Progenitor cell of endocrine pancreas (in vitro differentiated cells): ENCODE measurements at regions not wholly inside any gene's neighbourhood (a gene's known extent, or its start where the extent isn't known, plus 50 kb on each side); places are given as distances from the start of the nearest gene placed in this dataset.

Experiments used
- DNase-seq: peaks from one replicate; pipeline ENCODE4 v3.0.0; 2021; ENCODE audit warnings: low spot score; ENCODE audit not compliant: unreplicated experiment
- H3K27ac Mint-ChIP-seq: 2 replicates; pipeline ENCODE4 v1.8.0; 2021; ENCODE audit warnings: mild to moderate bottlenecking, moderate library complexity, mixed read lengths
- H3K27me3 Mint-ChIP-seq: 2 replicates; pipeline ENCODE4 v1.8.0; 2021; ENCODE audit warnings: mixed read lengths
- H3K36me3 Mint-ChIP-seq: 2 replicates; pipeline ENCODE4 v1.8.0; 2022; ENCODE audit warnings: mixed read lengths; ENCODE audit not compliant: insufficient read depth
- H3K4me1 Mint-ChIP-seq: 2 replicates; pipeline ENCODE4 v1.8.0; 2021; ENCODE audit warnings: low read depth, mixed read lengths
- H3K4me3 Mint-ChIP-seq: 2 replicates; pipeline ENCODE4 v1.8.0; 2021; ENCODE audit warnings: low read depth, mild to moderate bottlenecking, moderate library complexity, mixed read lengths
- H3K9me3 Mint-ChIP-seq: 2 replicates; pipeline ENCODE4 v1.8.0; 2021; ENCODE audit warnings: low read depth, mixed read lengths
- TF ChIP-seq, protein P1 (sequence below): fragments of 200-600 bp; sonication (generic); IDR thresholded peaks from one replicate; pipeline ENCODE4 v1.5.0; 2021; ENCODE audit warnings: antibody characterized with exemption, mild to moderate bottlenecking; ENCODE audit not compliant: unreplicated experiment

GRCh38 chr9:91106415-91107081 is 255.2 kb downstream of the AUH start:
- Mint-ChIP-seq H3K27me3 (peaks cover 5% of the 10 kb centered on the region), H3K4me3 (no peak overlapping the region), H3K9me3 (peaks cover 16% of the 10 kb centered on the region), H3K27ac (no peak overlapping the region), H3K36me3 (peaks cover 3% of the 10 kb centered on the region), H3K4me1 (no peaks in the 10 kb centered on the region)
- TF ChIP-seq, protein P1, sequence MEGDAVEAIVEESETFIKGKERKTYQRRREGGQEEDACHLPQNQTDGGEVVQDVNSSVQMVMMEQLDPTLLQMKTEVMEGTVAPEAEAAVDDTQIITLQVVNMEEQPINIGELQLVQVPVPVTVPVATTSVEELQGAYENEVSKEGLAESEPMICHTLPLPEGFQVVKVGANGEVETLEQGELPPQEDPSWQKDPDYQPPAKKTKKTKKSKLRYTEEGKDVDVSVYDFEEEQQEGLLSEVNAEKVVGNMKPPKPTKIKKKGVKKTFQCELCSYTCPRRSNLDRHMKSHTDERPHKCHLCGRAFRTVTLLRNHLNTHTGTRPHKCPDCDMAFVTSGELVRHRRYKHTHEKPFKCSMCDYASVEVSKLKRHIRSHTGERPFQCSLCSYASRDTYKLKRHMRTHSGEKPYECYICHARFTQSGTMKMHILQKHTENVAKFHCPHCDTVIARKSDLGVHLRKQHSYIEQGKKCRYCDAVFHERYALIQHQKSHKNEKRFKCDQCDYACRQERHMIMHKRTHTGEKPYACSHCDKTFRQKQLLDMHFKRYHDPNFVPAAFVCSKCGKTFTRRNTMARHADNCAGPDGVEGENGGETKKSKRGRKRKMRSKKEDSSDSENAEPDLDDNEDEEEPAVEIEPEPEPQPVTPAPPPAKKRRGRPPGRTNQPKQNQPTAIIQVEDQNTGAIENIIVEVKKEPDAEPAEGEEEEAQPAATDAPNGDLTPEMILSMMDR: no peak
- DNase-seq: no peak

- Mint-ChIP-seq H3K27ac (no peak overlapping the region), H3K4me1 (peaks cover 12% of the 10 kb centered on the region), H3K9me3 (peaks cover 16% of the 10 kb centered on the region), H3K4me3 (no peak overlapping the region), H3K27me3 (no peaks in the 10 kb centered on the region), H3K36me3 (peaks cover 3% of the 10 kb centered on the region)
- TF ChIP-seq, protein P1: no peak
- no peak for DNase-seq
These were observed 250.5 kb downstream of the AUH start for GRCh38 chr9:91111226-91111625.

DNA sequence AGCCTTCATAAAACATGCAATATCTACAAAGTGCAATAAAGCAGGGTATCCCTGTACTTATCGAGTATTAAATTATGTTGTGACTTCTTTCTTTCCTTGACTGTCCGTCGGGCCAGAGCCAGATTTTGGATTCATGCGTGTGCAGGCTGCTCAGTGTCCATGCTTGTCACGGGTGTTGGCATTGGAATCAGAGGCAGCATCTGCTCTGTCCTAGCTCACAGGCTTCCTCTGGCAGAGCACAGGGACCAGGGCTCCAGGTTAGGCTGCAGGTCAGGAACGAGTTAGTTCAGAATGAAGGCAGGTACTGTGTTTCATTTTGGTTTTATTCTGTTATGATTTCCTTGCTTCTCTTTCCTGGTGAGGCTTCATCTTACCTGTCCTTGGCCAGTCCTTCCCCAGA is 249.8 kb downstream of the AUH start:
- TF ChIP-seq, protein P1: no peak
- peaks cover 16% of the 10 kb centered on the region for H3K9me3 Mint-ChIP-seq
- no peak overlapping the region for H3K27ac Mint-ChIP-seq
- no peaks in the 10 kb centered on the region for H3K27me3 Mint-ChIP-seq
- DNase-seq: no peak
- H3K36me3 Mint-ChIP-seq: peaks cover 3% of the 10 kb centered on the region
- no peak overlapping the region for H3K4me3 Mint-ChIP-seq
- peaks cover 12% of the 10 kb centered on the region for H3K4me1 Mint-ChIP-seq

DNA sequence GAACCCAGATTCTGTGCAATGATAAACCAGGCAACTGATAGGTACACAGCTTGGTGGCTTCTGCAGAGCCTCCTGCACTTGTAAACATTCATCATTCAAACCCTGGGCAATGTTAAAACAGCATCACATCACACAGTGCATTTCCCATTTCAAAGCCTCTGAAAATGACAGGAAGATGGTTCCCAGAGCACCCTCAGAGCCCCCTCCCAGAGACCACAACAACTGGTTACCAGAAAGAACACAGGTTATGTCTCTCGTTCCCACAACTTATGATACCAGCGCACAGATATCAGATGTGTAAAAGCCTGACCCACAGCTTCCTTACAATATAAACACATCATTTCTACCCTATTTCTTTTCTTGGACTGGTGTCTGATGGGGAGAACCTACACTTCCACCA is 248.7 kb downstream of the AUH start:
- Mint-ChIP-seq H3K4me3 (no peak overlapping the region), H3K27me3 (peaks cover 2% of the 10 kb centered on the region), H3K4me1 (peaks cover 12% of the 10 kb centered on the region), H3K9me3 (peaks cover 16% of the 10 kb centered on the region), H3K27ac (no peak overlapping the region), H3K36me3 (peaks cover 3% of the 10 kb centered on the region)
- TF ChIP-seq, protein P1: no peak
- no peak for DNase-seq

GRCh38 chr9:91114450-91114849 is 247.3 kb downstream of the AUH start:
- Mint-ChIP-seq H3K4me3 (no peak overlapping the region), H3K9me3 (peaks cover 12% of the 10 kb centered on the region), H3K27ac (no peak overlapping the region), H3K27me3 (peaks cover 2% of the 10 kb centered on the region), H3K36me3 (peaks cover 3% of the 10 kb centered on the region), H3K4me1 (peaks cover 18% of the 10 kb centered on the region)
- TF ChIP-seq, protein P1: no peak
- no peak for DNase-seq
